OCI-LY1 (cell line): ENCODE measurements at regions not wholly inside any gene's neighbourhood (a gene's known extent, or its start where the extent isn't known, plus 50 kb on each side); places are given as distances from the start of the nearest gene placed in this dataset.

Experiments
- H2AFZ ChIP-seq: fragments of 200-600 bp; sonication (generic), shearing (Covaris generic); 2 replicates; pipeline ENCODE4 v1.6.0; 2014; ENCODE audit warnings: antibody characterized with exemption, mild to moderate bottlenecking, low read length
- H3F3A ChIP-seq: fragments of 200-600 bp; sonication (generic), shearing (Covaris generic); 2 replicates; pipeline ENCODE4 v1.6.0; 2014; ENCODE audit warnings: mild to moderate bottlenecking, antibody characterized with exemption, low read length, moderate library complexity; ENCODE audit not compliant: insufficient read depth
- H3K27ac ChIP-seq: fragments of 200-600 bp; sonication (generic); 2 replicates; pipeline ENCODE4 v1.5.1; 2014; ENCODE audit warnings: low read length, mixed run types, mild to moderate bottlenecking, low read depth; ENCODE audit not compliant: poor library complexity, severe bottlenecking
- H3K27me3 ChIP-seq: fragments of 200-600 bp; sonication (generic); 2 replicates; pipeline ENCODE4 v1.6.0; 2014; ENCODE audit warnings: antibody characterized with exemption, mild to moderate bottlenecking, low read length, moderate library complexity; ENCODE audit not compliant: insufficient read depth
- H3K36me3 ChIP-seq: fragments of 200-600 bp; sonication (generic); 2 replicates; pipeline ENCODE4 v1.6.1; 2014; ENCODE audit warnings: mild to moderate bottlenecking, antibody characterized with exemption, low read length, moderate library complexity, mixed read lengths; ENCODE audit not compliant: insufficient read depth
- H3K4me1 ChIP-seq: fragments of 200-600 bp; sonication (generic); 2 replicates; pipeline ENCODE4 v1.5.1; 2014; ENCODE audit warnings: mild to moderate bottlenecking, low read length, moderate library complexity; ENCODE audit not compliant: insufficient read depth, severe bottlenecking
- H3K4me2 ChIP-seq: fragments of 200-600 bp; sonication (generic), shearing (Covaris generic); 2 replicates; pipeline ENCODE4 v1.6.1; 2014; ENCODE audit warnings: low read length
- H3K4me3 ChIP-seq: fragments of 200-600 bp; sonication (generic); 2 replicates; pipeline ENCODE4 v1.5.1; 2014; ENCODE audit warnings: low read length, low read depth, mild to moderate bottlenecking, mixed read lengths; ENCODE audit not compliant: poor library complexity, severe bottlenecking
- H3K79me2 ChIP-seq: fragments of 200-600 bp; shearing (Covaris generic); 2 replicates; pipeline ENCODE4 v1.6.1; 2016; ENCODE audit warnings: mixed run types, low read length, mixed read lengths; ENCODE audit not compliant: insufficient read depth
- H3K9ac ChIP-seq: fragments of 200-600 bp; sonication (generic), shearing (Covaris generic); 2 replicates; pipeline ENCODE4 v1.6.1; 2014; ENCODE audit warnings: mild to moderate bottlenecking, low read length, mixed read lengths
- H3K9me2 ChIP-seq: fragments of 200-600 bp; sonication (generic), shearing (Covaris generic); 2 replicates; pipeline ENCODE4 v1.6.1; 2014; ENCODE audit warnings: low read depth, mild to moderate bottlenecking, low read length, mixed read lengths
- H3K9me3 ChIP-seq: fragments of 200-600 bp; shearing (Covaris generic); 2 replicates; pipeline ENCODE4 v1.6.1; 2014; ENCODE audit warnings: low read length, mixed read lengths
- H4K20me1 ChIP-seq: fragments of 200-600 bp; sonication (generic), shearing (Covaris generic); 2 replicates; pipeline ENCODE4 v1.6.0; 2016; ENCODE audit warnings: mild to moderate bottlenecking, low read length; ENCODE audit not compliant: insufficient read depth
- EZH2 ChIP-seq: fragments of 200-600 bp; sonication (generic), shearing (Covaris generic); IDR thresholded peaks from 2 replicates; pipeline ENCODE4 v1.8.0; 2017; ENCODE audit warnings: borderline replicate concordance, mixed run types, mild to moderate bottlenecking, antibody characterized with exemption, low read length, moderate library complexity, mixed read lengths
- TF ChIP-seq, protein P1 (sequence below): fragments of 200-600 bp; sonication (generic), shearing (Covaris generic); IDR thresholded peaks from 2 replicates; pipeline ENCODE4 v1.5.1; 2017; ENCODE audit warnings: mild to moderate bottlenecking, antibody characterized with exemption, low read length, moderate library complexity, mixed read lengths

DNA sequence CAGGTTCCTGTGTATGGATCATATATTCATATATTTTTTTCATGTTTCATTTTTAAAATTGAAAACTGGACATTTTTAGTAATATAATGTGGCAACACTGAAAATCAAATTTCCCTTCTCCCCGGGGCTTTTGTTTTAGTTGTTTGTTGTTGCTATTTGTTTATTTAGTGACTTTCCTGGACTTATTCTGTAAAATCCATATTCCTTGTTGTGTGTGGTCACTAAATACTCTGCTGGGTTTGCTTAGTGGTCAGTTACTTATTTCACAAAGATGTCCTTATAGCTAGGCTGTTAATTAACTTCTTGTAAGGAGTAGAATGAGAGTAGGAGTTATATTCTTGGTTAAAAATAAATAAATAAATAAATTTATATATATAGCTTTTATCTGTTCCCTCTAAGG lies 121.6 kb upstream of the MED13L start:
- Histone ChIP-seq H3F3A (no peaks in the 10 kb centered on the region), H3K9me2 (no peaks in the 10 kb centered on the region), H3K9ac (no peak overlapping the region), H3K36me3 (no peaks in the 10 kb centered on the region), H2AFZ (no peak overlapping the region), H4K20me1 (no peaks in the 10 kb centered on the region), H3K27me3 (no peaks in the 10 kb centered on the region; the same call in 1 of the 2 replicates), H3K4me1 (no peaks in the 10 kb centered on the region), H3K27ac (no peak overlapping the region), H3K4me2 (no peak overlapping the region), H3K9me3 (no peaks in the 10 kb centered on the region), H3K79me2 (no peaks in the 10 kb centered on the region), H3K4me3 (no peak overlapping the region)
- no peak for TF ChIP-seq EZH2
- TF ChIP-seq, protein P1, sequence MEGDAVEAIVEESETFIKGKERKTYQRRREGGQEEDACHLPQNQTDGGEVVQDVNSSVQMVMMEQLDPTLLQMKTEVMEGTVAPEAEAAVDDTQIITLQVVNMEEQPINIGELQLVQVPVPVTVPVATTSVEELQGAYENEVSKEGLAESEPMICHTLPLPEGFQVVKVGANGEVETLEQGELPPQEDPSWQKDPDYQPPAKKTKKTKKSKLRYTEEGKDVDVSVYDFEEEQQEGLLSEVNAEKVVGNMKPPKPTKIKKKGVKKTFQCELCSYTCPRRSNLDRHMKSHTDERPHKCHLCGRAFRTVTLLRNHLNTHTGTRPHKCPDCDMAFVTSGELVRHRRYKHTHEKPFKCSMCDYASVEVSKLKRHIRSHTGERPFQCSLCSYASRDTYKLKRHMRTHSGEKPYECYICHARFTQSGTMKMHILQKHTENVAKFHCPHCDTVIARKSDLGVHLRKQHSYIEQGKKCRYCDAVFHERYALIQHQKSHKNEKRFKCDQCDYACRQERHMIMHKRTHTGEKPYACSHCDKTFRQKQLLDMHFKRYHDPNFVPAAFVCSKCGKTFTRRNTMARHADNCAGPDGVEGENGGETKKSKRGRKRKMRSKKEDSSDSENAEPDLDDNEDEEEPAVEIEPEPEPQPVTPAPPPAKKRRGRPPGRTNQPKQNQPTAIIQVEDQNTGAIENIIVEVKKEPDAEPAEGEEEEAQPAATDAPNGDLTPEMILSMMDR: no peak

DNA sequence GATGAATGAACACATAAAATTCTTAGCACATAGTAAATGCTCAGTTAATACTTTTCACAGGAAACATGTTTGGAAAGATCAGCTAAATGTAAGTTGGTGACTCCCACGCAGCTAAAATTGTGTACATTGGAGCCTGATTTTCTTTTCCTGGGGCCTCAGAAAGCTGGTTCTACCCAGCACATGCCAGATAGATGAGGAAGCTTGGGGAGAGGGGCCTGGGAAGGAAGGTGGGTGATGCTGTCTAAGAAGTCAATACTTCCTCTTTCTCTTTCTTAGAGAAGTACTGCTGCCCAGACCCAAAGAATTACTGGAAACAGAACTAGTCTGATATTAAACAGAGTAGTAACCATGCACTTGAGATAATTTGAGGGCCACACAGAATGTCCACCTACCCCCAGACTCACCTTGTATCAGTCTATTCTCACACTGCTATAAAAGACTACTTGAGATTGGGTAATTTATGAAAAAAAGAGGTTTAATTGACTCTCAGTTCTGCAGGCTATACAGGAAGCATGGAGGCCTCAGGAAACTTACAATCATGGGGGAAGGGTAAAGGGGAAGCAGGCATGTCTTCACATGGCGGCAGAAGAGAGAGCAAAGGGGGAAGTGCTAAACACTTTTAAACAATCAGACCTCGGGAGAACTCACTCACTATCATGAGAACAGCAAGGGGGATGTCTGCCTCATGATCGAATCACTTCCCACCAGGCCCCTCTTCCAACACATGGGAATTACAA lies 123.3 kb upstream of the MED13L start:
- Histone ChIP-seq H3K4me1 (no peaks in the 10 kb centered on the region), H3K79me2 (no peaks in the 10 kb centered on the region), H3K9me3 (no peaks in the 10 kb centered on the region), H3F3A (no peaks in the 10 kb centered on the region), H3K27ac (no peak overlapping the region), H4K20me1 (no peaks in the 10 kb centered on the region), H3K27me3 (no peaks in the 10 kb centered on the region; the same call in 1 of the 2 replicates), H2AFZ (no peak overlapping the region), H3K4me3 (no peak overlapping the region), H3K9me2 (no peaks in the 10 kb centered on the region), H3K9ac (no peak overlapping the region), H3K36me3 (no peaks in the 10 kb centered on the region), H3K4me2 (no peak overlapping the region)
- TF ChIP-seq, protein P1: no peak
- TF ChIP-seq EZH2: no peak

DNA sequence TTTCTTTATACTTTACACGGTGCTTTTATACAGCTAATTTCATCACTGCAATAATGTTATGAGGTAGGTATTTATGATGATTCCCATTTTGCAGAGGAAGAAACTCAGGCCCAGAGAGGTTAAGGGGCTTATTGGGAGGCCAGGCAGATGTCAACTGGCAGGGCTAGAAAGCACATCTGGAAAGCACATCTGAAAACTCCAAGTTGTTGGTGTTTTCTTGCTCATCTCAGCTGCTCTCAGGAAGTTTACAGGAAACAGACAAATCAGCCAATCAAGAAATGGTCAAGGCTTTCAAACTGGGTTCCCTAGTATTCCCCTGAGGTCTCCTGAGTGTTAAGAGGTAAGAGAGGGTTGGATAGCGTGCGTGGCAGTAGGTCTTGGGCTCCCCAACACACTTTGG lies 124.1 kb upstream of the MED13L start:
- no peak overlapping the region for H3K4me3 ChIP-seq
- no peaks in the 10 kb centered on the region; the same call in 1 of the 2 replicates for H3K27me3 ChIP-seq
- H3K79me2 ChIP-seq: no peaks in the 10 kb centered on the region
- H3K4me1 ChIP-seq: no peaks in the 10 kb centered on the region
- H3K9ac ChIP-seq: no peak overlapping the region
- H2AFZ ChIP-seq: no peak overlapping the region
- H4K20me1 ChIP-seq: no peaks in the 10 kb centered on the region
- no peaks in the 10 kb centered on the region for H3K9me2 ChIP-seq
- H3F3A ChIP-seq: no peaks in the 10 kb centered on the region
- no peak overlapping the region for H3K27ac ChIP-seq
- no peak overlapping the region for H3K4me2 ChIP-seq
- H3K9me3 ChIP-seq: no peaks in the 10 kb centered on the region
- TF ChIP-seq, protein P1: no peak
- TF ChIP-seq EZH2: no peak
- no peaks in the 10 kb centered on the region for H3K36me3 ChIP-seq
